Nucleus accumbens (tissue), 56 donors: ENCODE measurements at regions not wholly inside any gene's neighbourhood (a gene's known extent, or its start where the extent isn't known, plus 50 kb on each side); places are given as distances from the start of the nearest gene placed in this dataset.
"Not testable (repeated sequence)": the region's sequence is repeated elsewhere in the genome, so short reads cannot be mapped to it uniquely, and the experiment has no call there.

Experiments used
- DNase-seq, 56 donors: peaks; one replicate each; lab custom pipeline; 2025; lab: John Stamatoyannopoulos, UW

- not testable (repeated sequence) for DNase-seq
Measured at GRCh38 chr7:116410694-116411093, 88.8 kb upstream of the CAV2 start.

GRCh38 chr7:116417593-116418345, 81.8 kb upstream of the CAV2 start:
- DNase-seq, result peak in 16 of 56 donors; percentile 0 to 45 (median 8)

- no peak for DNase-seq
Measured at GRCh38 chr7:116418524-116418923, 81.0 kb upstream of the CAV2 start.

GRCh38 chr7:116420003-116420402, 79.5 kb upstream of the CAV2 start:
- DNase-seq, result no peak

- no peak for DNase-seq
Measured at GRCh38 chr7:116421298-116421697, 78.2 kb upstream of the CAV2 start.

- no peak for DNase-seq
Measured at GRCh38 chr7:116422683-116423082, 76.9 kb upstream of the CAV2 start.

- DNase-seq, result no peak
Measured at GRCh38 chr7:116423499-116423898, 76.0 kb upstream of the CAV2 start.

GRCh38 chr7:116425647-116426209, 73.8 kb upstream of the CAV2 start:
- DNase-seq, result no peak

- DNase-seq, result no peak
Measured at GRCh38 chr7:116426428-116427156, 72.9 kb upstream of the CAV2 start.

GRCh38 chr7:116429986-116430619, 69.4 kb upstream of the CAV2 start:
- no peak for DNase-seq

GRCh38 chr7:116431787-116432526, 67.6 kb upstream of the CAV2 start:
- no peak for DNase-seq

GRCh38 chr7:116432527-116432916, 67.0 kb upstream of the CAV2 start:
- no peak for DNase-seq

- DNase-seq, result no peak
Measured at GRCh38 chr7:116433246-116433645, 66.3 kb upstream of the CAV2 start.

GRCh38 chr7:116434820-116435341, 64.7 kb upstream of the CAV2 start:
- DNase-seq, result no peak

- no peak for DNase-seq
Measured at GRCh38 chr7:116436305-116436826, 63.2 kb upstream of the CAV2 start.

GRCh38 chr7:116438267-116438666, 61.3 kb upstream of the CAV2 start:
- DNase-seq, result no peak

- no peak for DNase-seq
Measured at GRCh38 chr7:116439005-116439404, 60.5 kb upstream of the CAV2 start.

- DNase-seq, result no peak
Measured at GRCh38 chr7:116439841-116440549, 59.5 kb upstream of the CAV2 start.

GRCh38 chr7:116441534-116441933, 58.0 kb upstream of the CAV2 start:
- no peak for DNase-seq
